ENCODE measurements at regions not wholly inside any gene's neighbourhood (a gene's known extent, or its start where the extent isn't known, plus 50 kb on each side); places are given as distances from the start of the nearest gene placed in this dataset.

DNA sequence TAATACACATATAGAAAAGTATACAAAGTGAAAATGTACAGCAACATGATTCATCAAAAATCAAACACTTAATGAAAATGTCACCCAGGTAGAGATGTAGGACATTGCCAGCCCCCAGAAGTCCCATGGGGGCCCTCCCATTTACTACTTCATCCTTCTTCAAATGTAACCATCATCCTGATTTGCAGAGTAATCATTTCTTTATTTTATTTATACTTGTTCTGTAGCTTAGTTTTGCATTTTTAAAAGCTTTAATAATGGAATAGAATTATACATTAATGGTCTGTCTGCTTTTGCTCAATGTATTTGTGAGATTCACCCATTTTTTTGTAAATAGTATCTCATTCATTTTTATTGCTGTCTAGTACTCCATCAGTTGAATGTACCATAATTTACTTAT, 96.8 kb upstream of the CD55 start:
- Histone ChIP-seq H4K20me1 (ENCODE audit: insufficient read depth, low read length) (no peaks in the 10 kb centered on the region), H3K4me2 (ENCODE audit: low read length) (no peak overlapping the region), H3K36me3 (ENCODE audit: insufficient read depth, low read length) (no peaks in the 10 kb centered on the region), H3K9ac (ENCODE audit: low read length) (no peak overlapping the region), H2AFZ (ENCODE audit: low read depth, low read length) (no peak overlapping the region), H3K4me1 (ENCODE audit: insufficient read depth, low read length) (no peaks in the 10 kb centered on the region), H3K79me2 (ENCODE audit: insufficient read depth, low read length) (no peaks in the 10 kb centered on the region), H3K27ac (ENCODE audit: low read depth, low read length) (no peak overlapping the region), H3K4me3 (ENCODE audit: insufficient read depth, low read depth, low read length) (no peak overlapping the region), H3K27me3 (ENCODE audit: insufficient read depth, low read length) (no peaks in the 10 kb centered on the region), H3K9me3 (ENCODE audit: insufficient read depth, low read depth, low read length) (no peaks in the 10 kb centered on the region)
- peaks cover 2% of the 10 kb centered on the region for H3K9me3 Mint-ChIP-seq (ENCODE audit: unreplicated experiment)
- H3K4me1 Mint-ChIP-seq (ENCODE audit: low read depth, unreplicated experiment), result peaks cover 14% of the 10 kb centered on the region
- no peaks in the 10 kb centered on the region for H3K27me3 Mint-ChIP-seq (ENCODE audit: low read depth, unreplicated experiment)
- no peak for TF ChIP-seq EZH2 (IDR thresholded peaks at IDR 0.05; ENCODE audit: insufficient read depth, low read length)
- TF ChIP-seq, protein P1, sequence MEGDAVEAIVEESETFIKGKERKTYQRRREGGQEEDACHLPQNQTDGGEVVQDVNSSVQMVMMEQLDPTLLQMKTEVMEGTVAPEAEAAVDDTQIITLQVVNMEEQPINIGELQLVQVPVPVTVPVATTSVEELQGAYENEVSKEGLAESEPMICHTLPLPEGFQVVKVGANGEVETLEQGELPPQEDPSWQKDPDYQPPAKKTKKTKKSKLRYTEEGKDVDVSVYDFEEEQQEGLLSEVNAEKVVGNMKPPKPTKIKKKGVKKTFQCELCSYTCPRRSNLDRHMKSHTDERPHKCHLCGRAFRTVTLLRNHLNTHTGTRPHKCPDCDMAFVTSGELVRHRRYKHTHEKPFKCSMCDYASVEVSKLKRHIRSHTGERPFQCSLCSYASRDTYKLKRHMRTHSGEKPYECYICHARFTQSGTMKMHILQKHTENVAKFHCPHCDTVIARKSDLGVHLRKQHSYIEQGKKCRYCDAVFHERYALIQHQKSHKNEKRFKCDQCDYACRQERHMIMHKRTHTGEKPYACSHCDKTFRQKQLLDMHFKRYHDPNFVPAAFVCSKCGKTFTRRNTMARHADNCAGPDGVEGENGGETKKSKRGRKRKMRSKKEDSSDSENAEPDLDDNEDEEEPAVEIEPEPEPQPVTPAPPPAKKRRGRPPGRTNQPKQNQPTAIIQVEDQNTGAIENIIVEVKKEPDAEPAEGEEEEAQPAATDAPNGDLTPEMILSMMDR (IDR thresholded peaks at IDR 0.05; ENCODE audit: insufficient read depth, low read depth, low read length), result no peak
- FAIRE-seq, result no peak
- no peaks in the 10 kb centered on the region for H3K36me3 Mint-ChIP-seq (ENCODE audit: low read depth, unreplicated experiment)
- H3K4me3 Mint-ChIP-seq (ENCODE audit: unreplicated experiment), result no peak overlapping the region
- H3K27ac Mint-ChIP-seq (ENCODE audit: unreplicated experiment), result no peak overlapping the region
- no peak for DNase-seq (ENCODE audit: low read depth)

DNA sequence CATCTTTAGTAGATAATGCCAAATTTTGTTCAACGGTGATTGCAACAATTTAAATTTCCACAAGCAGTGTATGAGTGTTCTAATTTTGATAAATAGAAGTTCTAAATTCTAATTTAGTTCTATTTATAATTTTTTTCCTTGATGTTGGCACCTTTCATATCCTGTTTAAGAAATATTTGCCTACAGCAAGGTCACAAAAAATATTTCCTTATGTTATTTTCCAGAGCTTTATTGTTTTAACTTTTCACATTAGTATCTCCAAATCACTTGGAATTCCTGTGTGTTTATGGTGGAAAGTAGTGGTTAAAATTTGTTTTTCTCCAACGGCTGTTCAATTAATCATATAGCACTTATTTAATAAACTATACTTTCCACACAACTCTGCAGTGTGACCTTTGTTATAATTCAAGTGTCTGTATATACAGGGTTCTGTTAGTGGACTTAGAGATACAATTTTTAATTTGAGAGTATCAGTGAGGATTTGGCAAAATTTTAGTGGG, 94.3 kb upstream of the CD55 start:
- Mint-ChIP-seq H3K4me1 (ENCODE audit: low read depth, unreplicated experiment) (peaks cover 9% of the 10 kb centered on the region), H3K36me3 (ENCODE audit: low read depth, unreplicated experiment) (no peaks in the 10 kb centered on the region), H3K27me3 (ENCODE audit: low read depth, unreplicated experiment) (no peaks in the 10 kb centered on the region), H3K9me3 (ENCODE audit: unreplicated experiment) (peaks cover 2% of the 10 kb centered on the region), H3K27ac (ENCODE audit: unreplicated experiment) (no peak overlapping the region), H3K4me3 (ENCODE audit: unreplicated experiment) (no peak overlapping the region)
- Histone ChIP-seq H4K20me1 (ENCODE audit: insufficient read depth, low read length) (no peaks in the 10 kb centered on the region), H3K4me1 (ENCODE audit: insufficient read depth, low read length) (no peaks in the 10 kb centered on the region), H3K9ac (ENCODE audit: low read length) (no peak overlapping the region), H3K4me2 (ENCODE audit: low read length) (no peak overlapping the region), H3K9me3 (ENCODE audit: insufficient read depth, low read depth, low read length) (no peaks in the 10 kb centered on the region), H3K36me3 (ENCODE audit: insufficient read depth, low read length) (no peaks in the 10 kb centered on the region), H3K4me3 (ENCODE audit: insufficient read depth, low read depth, low read length) (no peak overlapping the region), H2AFZ (ENCODE audit: low read depth, low read length) (no peak overlapping the region), H3K79me2 (ENCODE audit: insufficient read depth, low read length) (no peaks in the 10 kb centered on the region), H3K27ac (ENCODE audit: low read depth, low read length) (no peak overlapping the region), H3K27me3 (ENCODE audit: insufficient read depth, low read length) (no peaks in the 10 kb centered on the region)
- TF ChIP-seq, protein P1 (IDR thresholded peaks at IDR 0.05; ENCODE audit: insufficient read depth, low read depth, low read length), result no peak
- no peak for TF ChIP-seq EZH2 (IDR thresholded peaks at IDR 0.05; ENCODE audit: insufficient read depth, low read length)
- DNase-seq (ENCODE audit: low read depth) (no peak), FAIRE-seq (no peak)

DNA sequence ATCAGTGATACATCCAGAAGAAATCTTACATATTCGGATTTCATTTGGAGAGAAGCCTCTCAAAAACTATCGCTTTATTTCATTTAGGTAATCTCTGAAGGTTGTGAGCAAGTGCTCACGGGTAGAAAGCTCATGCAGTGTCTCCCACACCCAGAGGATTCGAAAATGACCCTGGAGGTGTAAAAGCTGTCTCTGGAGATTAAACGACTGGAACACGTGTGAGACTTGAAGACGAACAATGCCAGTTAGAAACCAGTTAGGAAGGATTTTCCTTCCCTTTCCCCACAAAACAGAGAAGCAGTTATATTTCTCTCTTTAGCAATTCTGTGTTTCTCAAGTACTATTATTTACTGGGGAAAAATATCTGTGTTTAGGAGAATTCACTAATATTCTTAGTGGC, 92.5 kb upstream of the CD55 start:
- no peak overlapping the region for H2AFZ ChIP-seq (ENCODE audit: low read depth, low read length)
- Mint-ChIP-seq H3K9me3 (ENCODE audit: unreplicated experiment) (peaks cover 1% of the 10 kb centered on the region), H3K36me3 (ENCODE audit: low read depth, unreplicated experiment) (no peaks in the 10 kb centered on the region), H3K4me1 (ENCODE audit: low read depth, unreplicated experiment) (peaks cover 11% of the 10 kb centered on the region), H3K27ac (ENCODE audit: unreplicated experiment) (peak overlapping the region; percentile 81), H3K4me3 (ENCODE audit: unreplicated experiment) (no peak overlapping the region), H3K27me3 (ENCODE audit: low read depth, unreplicated experiment) (no peaks in the 10 kb centered on the region)
- FAIRE-seq (no peak), DNase-seq (ENCODE audit: low read depth) (no peak)
- TF ChIP-seq, protein P1 (IDR thresholded peaks at IDR 0.05; ENCODE audit: insufficient read depth, low read depth, low read length), result no peak
- TF ChIP-seq EZH2 (IDR thresholded peaks at IDR 0.05; ENCODE audit: insufficient read depth, low read length), result no peak
- no peak overlapping the region for H3K4me3 ChIP-seq (ENCODE audit: insufficient read depth, low read depth, low read length)
- H4K20me1 ChIP-seq (ENCODE audit: insufficient read depth, low read length), result no peaks in the 10 kb centered on the region
- no peaks in the 10 kb centered on the region for H3K4me1 ChIP-seq (ENCODE audit: insufficient read depth, low read length)
- H3K4me2 ChIP-seq (ENCODE audit: low read length), result no peak overlapping the region
- no peaks in the 10 kb centered on the region for H3K9me3 ChIP-seq (ENCODE audit: insufficient read depth, low read depth, low read length)
- no peak overlapping the region for H3K27ac ChIP-seq (ENCODE audit: low read depth, low read length)
- H3K36me3 ChIP-seq (ENCODE audit: insufficient read depth, low read length), result no peaks in the 10 kb centered on the region
- H3K27me3 ChIP-seq (ENCODE audit: insufficient read depth, low read length), result peaks cover 3% of the 10 kb centered on the region
- H3K79me2 ChIP-seq (ENCODE audit: insufficient read depth, low read length), result no peaks in the 10 kb centered on the region
- no peak overlapping the region for H3K9ac ChIP-seq (ENCODE audit: low read length)

All from astrocyte (in vitro differentiated cells and primary cell).